Hepatic stellate cell (primary cell): ENCODE measurements at regions not wholly inside any gene's neighbourhood (a gene's known extent, or its start where the extent isn't known, plus 50 kb on each side); places are given as distances from the start of the nearest gene placed in this dataset.
"Not testable (repeated sequence)": the region's sequence is repeated elsewhere in the genome, so short reads cannot be mapped to it uniquely, and the experiment has no call there.

Experiments
- DNase-seq: peaks from one replicate; pipeline ENCODE4 v3.0.0; 2011; ENCODE audit warnings: low spot score

DNA sequence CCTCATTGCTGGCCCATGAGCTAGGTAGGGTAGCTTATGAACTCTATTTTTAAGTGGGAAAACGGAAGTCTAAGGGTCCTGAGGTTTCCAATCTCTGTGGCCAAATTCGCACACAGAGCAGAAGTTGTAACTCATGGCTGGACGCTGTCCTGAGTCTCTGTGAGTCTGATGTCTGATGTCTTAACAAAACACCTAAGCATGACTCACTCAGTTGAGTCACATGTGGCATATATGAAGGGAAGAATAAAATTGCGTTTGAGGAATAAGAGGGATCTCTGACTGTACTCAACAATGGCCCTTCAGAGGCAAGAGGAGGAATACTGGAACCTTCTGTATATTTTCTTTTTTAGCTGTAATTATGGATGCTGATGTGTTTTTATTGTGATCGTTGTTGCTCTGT is 569.7 kb downstream of the RIT2 start:
- DNase-seq = no peak

- no peak for DNase-seq
Observed at GRCh38 chr18:42548493-42548892, 567.0 kb downstream of the RIT2 start.

- DNase-seq = no peak
Observed at GRCh38 chr18:42549596-42549995, 565.9 kb downstream of the RIT2 start.

GRCh38 chr18:42552559-42552958 is 562.9 kb downstream of the RIT2 start:
- not testable (repeated sequence) for DNase-seq

- no peak for DNase-seq
Observed at GRCh38 chr18:42559069-42559690, 556.3 kb downstream of the RIT2 start.

- DNase-seq = no peak
Observed at GRCh38 chr18:42561521-42561920, 554.0 kb downstream of the RIT2 start.

DNA sequence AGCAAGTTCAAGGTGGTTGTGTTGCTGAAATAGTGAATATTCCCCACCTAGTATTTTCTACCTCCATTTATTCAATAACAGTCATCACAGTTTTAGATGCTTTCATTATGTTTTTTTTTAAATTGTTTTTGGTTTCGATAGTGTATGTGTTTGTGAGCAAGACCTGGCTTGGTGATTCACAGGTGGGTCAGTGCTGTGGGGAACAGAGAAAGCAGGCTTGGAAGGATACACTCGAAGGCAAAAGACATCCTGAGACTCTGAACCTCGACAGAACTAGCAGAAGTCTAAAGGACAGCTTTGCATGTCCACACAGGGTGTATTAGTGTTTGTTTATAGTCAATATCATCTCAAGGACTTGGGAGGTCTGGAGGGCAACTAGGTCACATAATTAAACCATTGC is 551.5 kb downstream of the RIT2 start:
- no peak for DNase-seq

DNA sequence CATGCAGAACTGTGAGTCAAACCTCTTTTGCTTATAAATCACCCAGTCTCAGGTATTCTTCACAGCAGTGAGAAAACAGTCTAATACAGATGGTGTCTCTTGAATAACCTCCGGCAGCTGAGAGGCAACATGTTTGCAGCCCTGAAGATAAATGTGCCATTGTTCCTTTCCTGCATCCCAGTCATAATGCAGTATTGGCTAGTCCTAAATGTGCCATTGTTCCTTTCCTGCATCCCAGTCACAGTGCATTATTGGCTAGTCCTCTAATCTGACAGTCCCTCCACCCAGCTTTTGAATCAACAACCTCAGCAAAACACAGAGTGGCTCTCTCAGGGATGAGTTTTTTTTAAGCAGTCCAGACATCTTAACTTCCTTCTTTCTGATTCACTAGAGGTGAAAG is 550.7 kb downstream of the RIT2 start:
- no peak for DNase-seq

DNA sequence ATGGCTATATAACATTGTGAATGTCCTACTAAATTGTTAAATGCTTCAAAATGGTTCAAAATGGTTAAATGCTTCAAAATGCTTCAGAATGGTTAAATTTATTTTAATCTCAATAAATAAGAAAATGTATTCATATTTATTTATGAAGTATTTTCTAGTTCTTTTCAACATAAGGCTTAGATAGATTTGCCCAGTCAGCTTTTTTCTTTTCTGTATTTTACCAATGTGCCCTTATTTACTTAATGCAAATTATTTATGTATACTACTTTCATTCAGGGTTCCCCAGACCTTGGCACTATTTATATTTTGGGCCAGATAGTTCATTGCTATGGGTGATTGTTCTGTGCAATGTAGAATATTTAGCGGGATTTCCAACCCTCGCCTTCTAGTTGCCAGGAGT is 546.7 kb downstream of the RIT2 start:
- DNase-seq = no peak

DNA sequence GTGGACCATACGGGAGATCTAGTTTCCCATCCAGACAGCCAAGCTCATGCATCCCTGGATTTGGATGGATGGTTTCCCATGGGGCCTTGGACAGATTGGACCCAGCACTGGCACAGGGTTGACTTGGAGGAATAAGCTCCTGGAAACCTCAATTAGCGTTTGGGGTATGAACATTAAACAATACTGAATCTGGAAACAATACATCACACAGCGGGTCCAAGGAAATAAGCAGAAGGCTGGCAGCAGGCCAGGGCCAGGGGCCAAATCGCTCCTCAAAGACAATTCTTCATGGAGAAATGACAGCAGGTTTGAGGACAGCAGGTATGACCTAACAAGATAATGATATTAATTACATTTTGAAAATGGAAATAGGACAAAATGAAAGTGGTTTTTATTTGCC is 540.6 kb downstream of the RIT2 start:
- no peak for DNase-seq

DNA sequence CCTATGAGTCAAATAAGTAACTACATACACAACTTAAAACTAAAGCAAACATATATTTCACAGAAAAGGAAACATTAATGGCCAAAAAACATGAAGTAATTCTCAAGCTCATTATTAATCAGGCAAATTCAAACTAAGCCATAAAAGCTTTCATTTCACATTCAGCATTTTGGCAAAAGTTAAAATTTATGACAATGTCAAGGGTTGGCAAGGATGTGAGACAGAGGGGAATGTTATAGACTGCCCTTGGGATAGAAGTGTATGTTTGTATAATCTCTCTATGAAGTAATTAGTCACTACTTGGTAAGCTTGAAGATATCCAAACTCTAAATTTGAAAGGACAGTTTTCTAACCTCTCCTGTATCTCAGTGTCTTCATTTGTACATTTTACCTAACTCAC is 539.4 kb downstream of the RIT2 start:
- no peak for DNase-seq

DNA sequence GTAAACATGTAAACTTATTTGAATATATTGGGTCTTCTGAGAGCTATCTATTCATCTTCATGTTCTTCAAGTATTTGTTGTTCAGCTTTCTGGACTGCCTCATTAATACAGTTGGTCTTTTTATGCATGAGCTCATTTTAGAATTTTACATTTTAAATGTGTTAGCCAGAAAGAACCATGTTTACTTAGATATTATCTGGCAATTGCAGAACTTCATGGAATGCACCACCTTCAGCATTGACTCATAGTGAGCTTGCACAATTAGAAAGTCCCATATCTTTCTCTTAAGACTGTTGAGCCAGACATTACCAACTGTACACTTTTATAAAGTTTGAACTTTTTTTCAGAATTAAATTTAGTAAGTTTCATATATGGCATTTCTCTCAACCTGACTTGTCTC is 536.7 kb downstream of the RIT2 start:
- DNase-seq = no peak

DNA sequence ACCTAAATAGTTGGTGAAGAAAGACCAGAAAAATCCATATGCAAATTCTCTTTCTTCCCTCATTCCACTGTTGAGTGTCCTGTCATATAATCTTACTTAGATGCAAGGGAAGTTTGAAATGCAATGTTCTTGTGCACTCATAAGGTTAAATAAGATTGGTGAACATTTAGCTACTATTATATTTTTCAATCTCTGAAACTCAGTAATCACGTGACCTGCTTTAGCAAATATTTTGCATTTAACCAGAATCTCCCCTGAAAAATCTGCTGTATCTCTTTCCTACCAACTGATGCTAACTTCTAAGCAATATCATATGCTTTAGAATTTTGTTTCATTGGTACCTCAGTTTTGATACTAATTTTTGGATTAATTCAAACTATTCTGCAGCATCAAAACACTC is 533.2 kb downstream of the RIT2 start:
- no peak for DNase-seq

DNA sequence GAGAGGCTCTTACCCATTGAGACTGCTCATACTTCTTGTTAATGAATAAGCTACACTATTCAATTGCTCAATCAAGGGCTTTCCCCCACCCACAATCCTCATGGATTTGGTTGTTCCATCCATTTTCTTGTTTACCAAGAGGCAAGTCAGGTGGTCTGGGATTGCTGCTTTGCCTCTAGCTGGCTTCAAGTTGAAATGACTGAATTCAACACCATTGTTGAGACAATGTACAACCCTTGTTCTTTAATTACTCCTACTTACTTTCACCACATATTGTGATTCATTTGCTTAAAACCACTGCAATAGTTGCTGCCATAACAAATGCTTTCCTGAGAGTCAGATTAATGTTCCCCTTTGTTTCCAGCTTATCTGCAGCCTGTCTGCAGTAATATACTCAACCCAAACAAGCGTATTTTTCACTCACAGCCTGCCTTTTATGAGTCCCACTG is 532.2 kb downstream of the RIT2 start:
- no peak for DNase-seq

GRCh38 chr18:42586601-42587000 is 528.9 kb downstream of the RIT2 start:
- DNase-seq = no peak

GRCh38 chr18:42588786-42589185 is 526.7 kb downstream of the RIT2 start:
- no peak for DNase-seq

- DNase-seq = no peak
Observed at GRCh38 chr18:42604820-42605219, 510.7 kb downstream of the RIT2 start.

GRCh38 chr18:42606886-42607495 is 508.5 kb downstream of the RIT2 start:
- DNase-seq = no peak

DNA sequence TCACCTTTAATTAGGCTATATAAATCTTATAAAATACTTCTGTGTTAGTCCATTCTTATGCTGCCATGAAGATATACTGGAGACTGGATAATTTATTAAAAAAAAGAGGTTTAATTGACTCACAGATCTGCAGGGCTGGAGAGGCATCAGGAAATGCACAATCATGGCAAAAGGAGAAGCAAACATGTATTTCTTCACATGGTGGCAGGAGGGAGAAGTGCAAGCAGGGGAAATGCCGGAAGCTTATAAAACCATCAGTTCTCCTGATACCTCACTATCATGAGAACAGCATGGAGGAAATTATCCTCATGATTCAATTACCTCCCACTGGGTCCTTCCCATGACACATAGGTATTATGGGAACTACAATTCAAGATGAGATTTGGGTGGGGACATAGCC is 504.4 kb downstream of the RIT2 start:
- DNase-seq = no peak

GRCh38 chr18:42614619-42615293 is 500.7 kb downstream of the RIT2 start:
- no peak for DNase-seq

- DNase-seq = no peak
Observed at GRCh38 chr18:42617221-42617620, 498.3 kb downstream of the RIT2 start.

DNA sequence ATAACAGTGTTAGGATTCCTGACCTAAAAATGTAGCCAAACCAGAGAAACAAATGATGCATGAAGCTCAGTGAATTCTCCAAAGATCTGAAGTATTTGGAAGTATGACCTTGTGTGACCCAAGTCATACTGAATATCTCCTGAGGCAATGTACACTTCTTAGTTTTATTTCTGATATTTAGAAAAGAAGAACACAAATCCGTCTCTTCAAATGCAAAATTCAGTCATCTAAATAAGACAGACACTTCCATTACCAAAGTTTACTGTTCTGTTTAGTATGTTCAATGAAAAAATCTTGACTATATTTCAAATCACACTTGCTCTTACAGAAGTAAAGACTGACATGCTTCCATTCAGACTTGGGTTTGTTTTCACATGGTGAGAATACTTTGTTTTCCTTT is 495.7 kb downstream of the RIT2 start:
- no peak for DNase-seq

DNA sequence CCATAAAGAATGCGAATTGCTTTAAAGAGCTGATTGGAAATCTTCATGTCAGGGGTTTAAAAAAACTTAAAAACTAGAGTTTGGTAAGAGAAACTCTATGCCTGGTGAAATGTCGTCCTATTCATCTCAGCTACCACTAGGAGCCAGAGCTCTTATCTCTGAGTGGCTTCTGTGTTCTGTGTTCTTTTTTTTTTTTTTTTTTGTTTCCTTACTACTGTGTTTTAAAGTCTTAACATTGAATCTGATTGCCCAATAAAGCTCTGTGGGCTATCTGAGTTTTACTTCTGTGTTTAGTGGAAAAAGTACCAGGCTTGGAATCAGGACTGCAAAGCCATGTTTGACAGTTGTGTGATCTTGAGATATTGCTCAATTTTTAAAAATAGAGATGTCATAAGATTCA is 494.8 kb downstream of the RIT2 start:
- no peak for DNase-seq

GRCh38 chr18:42623935-42624334 is 491.6 kb downstream of the RIT2 start:
- DNase-seq = no peak
